ENCODE measurements at regions not wholly inside any gene's neighbourhood (a gene's known extent, or its start where the extent isn't known, plus 50 kb on each side); places are given as distances from the start of the nearest gene placed in this dataset.

- Histone ChIP-seq H3K27ac (no peak overlapping the region), H3K27me3 (peaks cover 16% of the 10 kb centered on the region), H3K9me3 (no peaks in the 10 kb centered on the region), H3K4me1 (no peaks in the 10 kb centered on the region), H3K36me3 (no peaks in the 10 kb centered on the region), H3K4me3 (no peak overlapping the region)
- no peak for TF ChIP-seq POLR2A (IDR thresholded peaks at IDR 0.05)
- no peak for TF ChIP-seq POLR2AphosphoS5 (IDR thresholded peaks at IDR 0.05)
- WGBS, 2 donors (ENCODE audit: low coverage in 1 of 2), result 70% methylated on average over 2 of the region's 10 CpGs; no CpG with 5 or more reads in 1 of the 2 donors
- ATAC-seq, result no peak
Measured at GRCh38 chr2:129910446-129911362, 68.8 kb upstream of the RAB6C start.

DNA sequence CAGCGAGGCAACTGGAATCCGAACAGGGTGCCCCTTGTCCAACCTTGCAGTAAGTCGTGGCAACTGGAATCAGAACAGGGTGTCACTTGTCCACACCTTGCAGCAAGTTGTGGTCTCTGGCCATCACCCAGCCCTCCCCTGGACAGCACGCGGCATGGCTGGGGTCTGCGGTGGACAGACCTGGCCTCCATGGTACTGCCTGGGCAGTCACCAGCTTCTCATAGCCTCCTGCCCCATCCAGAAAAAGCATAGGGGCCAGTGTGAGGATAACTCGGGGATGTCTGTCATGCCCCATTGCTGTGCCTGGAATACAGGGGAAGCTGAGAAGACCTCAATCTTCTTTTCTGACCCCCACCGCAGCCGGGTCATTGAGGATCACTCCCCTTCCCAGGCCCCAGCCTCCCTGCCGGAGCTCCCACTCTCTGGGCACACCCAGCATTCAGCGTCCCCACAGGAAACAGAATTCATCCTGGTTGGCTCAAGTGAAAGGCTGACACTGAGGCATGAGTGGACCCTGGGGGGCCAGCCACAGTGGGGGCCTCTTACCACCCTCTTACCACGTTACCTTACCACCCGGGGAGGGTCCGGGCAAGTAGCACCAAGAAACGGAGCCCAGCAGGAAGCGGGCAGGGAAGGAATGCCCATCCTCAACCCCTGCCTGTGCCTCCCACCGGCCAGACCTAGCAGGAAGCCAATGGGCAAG lies 68.0 kb upstream of the RAB6C start:
- Histone ChIP-seq H3K27me3 (peaks cover 15% of the 10 kb centered on the region), H3K36me3 (no peaks in the 10 kb centered on the region), H3K9me3 (no peaks in the 10 kb centered on the region), H3K4me1 (no peaks in the 10 kb centered on the region), H3K27ac (no peak overlapping the region), H3K4me3 (no peak overlapping the region)
- WGBS, 2 donors (ENCODE audit: low coverage in 1 of 2), result 90% methylated on average over 2 of the region's 17 CpGs; no CpG with 5 or more reads in 1 of the 2 donors
- ATAC-seq, result no peak
- TF ChIP-seq EP300 (IDR thresholded peaks at IDR 0.05) (no peak), CTCF (IDR thresholded peaks at IDR 0.05) (no peak), POLR2A (IDR thresholded peaks at IDR 0.05) (no peak), POLR2AphosphoS5 (IDR thresholded peaks at IDR 0.05) (no peak)

GRCh38 chr2:129912066-129912820 lies 67.2 kb upstream of the RAB6C start:
- TF ChIP-seq POLR2AphosphoS5 (IDR thresholded peaks at IDR 0.05) (no peak), EP300 (IDR thresholded peaks at IDR 0.05) (no peak), CTCF (IDR thresholded peaks at IDR 0.05) (no peak), POLR2A (IDR thresholded peaks at IDR 0.05) (no peak)
- H3K36me3 ChIP-seq, result no peaks in the 10 kb centered on the region
- H3K27ac ChIP-seq, result no peak overlapping the region
- no peak for ATAC-seq
- H3K27me3 ChIP-seq, result peaks cover 7% of the 10 kb centered on the region
- no peaks in the 10 kb centered on the region for H3K9me3 ChIP-seq
- H3K4me1 ChIP-seq, result no peaks in the 10 kb centered on the region
- H3K4me3 ChIP-seq, result no peak overlapping the region
- 100% methylated on average over 1 of the region's 24 CpGs; no CpG with 5 or more reads in 1 of the 2 donors for WGBS, 2 donors (ENCODE audit: low coverage in 1 of 2)

GRCh38 chr2:129912871-129913694 lies 66.4 kb upstream of the RAB6C start:
- Histone ChIP-seq H3K4me1 (no peaks in the 10 kb centered on the region), H3K27me3 (peaks cover 6% of the 10 kb centered on the region), H3K27ac (no peak overlapping the region), H3K4me3 (no peak overlapping the region), H3K36me3 (no peaks in the 10 kb centered on the region), H3K9me3 (peaks cover 0 to 8% (median 0%) of the 10 kb centered on the region in 3 donors)
- no peak for TF ChIP-seq POLR2AphosphoS5 (IDR thresholded peaks at IDR 0.05)
- TF ChIP-seq CTCF (IDR thresholded peaks at IDR 0.05), result no peak
- TF ChIP-seq POLR2A (IDR thresholded peaks at IDR 0.05), result no peak
- no peak for TF ChIP-seq EP300 (IDR thresholded peaks at IDR 0.05)
- 82 to 86% methylated on average over 4 to 8 of the region's 17 CpGs for WGBS, 2 donors (ENCODE audit: low coverage in 1 of 2)
- ATAC-seq, result no peak

Measured in gastroesophageal sphincter (tissue), 4 donors.